ENCODE measurements at regions not wholly inside any gene's neighbourhood (a gene's known extent, or its start where the extent isn't known, plus 50 kb on each side); places are given as distances from the start of the nearest gene placed in this dataset.
A peak's percentile ranks its signal among the peaks of the same experiment; 100 is the strongest.

DNA sequence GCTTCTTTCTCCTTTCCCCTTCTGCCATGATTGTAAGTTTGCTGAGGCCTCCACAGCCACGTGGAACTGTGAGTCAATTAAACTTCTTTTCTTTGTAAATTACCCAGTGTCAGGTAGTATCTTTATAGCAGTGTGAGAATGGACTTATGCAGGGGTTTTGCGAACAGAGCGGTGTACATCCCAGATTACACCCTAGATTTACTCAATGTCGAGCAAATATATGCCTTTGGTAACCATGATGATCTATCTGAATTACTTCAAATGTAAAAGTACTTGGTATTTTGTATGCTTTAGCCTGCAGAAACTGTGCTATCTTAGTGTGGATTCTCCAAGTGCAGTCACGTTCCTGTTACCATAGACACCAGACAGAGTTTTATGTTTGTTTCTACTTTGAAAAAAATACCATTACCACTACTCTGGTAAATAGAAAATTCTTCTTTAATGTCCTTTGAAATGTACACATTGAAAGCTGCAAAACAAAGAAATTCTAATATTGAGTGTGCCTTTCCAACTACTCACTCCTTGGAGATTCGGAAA is 510.4 kb upstream of the ARGLU1 start:
- Histone ChIP-seq H3K27me3 (ENCODE audit: control insufficient read depth in 3 of 3, insufficient read depth in 3 of 3, low read length in 2 of 3) (no peaks in the 10 kb centered on the region), H3K9ac (ENCODE audit: insufficient read depth in 1 of 2, low read length in 2 of 2) (no peak overlapping the region), H3K27ac (ENCODE audit: low read depth in 1 of 2, low read length in 1 of 2) (no peak overlapping the region), H3K36me3 (ENCODE audit: control insufficient read depth in 4 of 4, insufficient read depth in 4 of 4, low read length in 4 of 4) (no peaks in the 10 kb centered on the region), H3K9me3 (ENCODE audit: control insufficient read depth in 4 of 4, insufficient read depth in 3 of 4, low read length in 3 of 4) (peaks cover 0 to 10% (median 1%) of the 10 kb centered on the region in 4 donors), H3K4me3 (no peak overlapping the region), H3K4me1 (ENCODE audit: control insufficient read depth in 5 of 5, insufficient read depth in 5 of 5, low read length in 5 of 5) (no peaks in the 10 kb centered on the region)
- TF ChIP-seq, protein P1, sequence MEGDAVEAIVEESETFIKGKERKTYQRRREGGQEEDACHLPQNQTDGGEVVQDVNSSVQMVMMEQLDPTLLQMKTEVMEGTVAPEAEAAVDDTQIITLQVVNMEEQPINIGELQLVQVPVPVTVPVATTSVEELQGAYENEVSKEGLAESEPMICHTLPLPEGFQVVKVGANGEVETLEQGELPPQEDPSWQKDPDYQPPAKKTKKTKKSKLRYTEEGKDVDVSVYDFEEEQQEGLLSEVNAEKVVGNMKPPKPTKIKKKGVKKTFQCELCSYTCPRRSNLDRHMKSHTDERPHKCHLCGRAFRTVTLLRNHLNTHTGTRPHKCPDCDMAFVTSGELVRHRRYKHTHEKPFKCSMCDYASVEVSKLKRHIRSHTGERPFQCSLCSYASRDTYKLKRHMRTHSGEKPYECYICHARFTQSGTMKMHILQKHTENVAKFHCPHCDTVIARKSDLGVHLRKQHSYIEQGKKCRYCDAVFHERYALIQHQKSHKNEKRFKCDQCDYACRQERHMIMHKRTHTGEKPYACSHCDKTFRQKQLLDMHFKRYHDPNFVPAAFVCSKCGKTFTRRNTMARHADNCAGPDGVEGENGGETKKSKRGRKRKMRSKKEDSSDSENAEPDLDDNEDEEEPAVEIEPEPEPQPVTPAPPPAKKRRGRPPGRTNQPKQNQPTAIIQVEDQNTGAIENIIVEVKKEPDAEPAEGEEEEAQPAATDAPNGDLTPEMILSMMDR (IDR thresholded peaks at IDR 0.05; ENCODE audit: control extremely low read depth, extremely low read depth), result no peak
- peak in 2 of 3 donors; percentile 32 to 33 for DNase-seq
- 69 to 78% methylated on average over 6 of the region's 6 CpGs for WGBS, 2 donors
- ATAC-seq (ENCODE audit: insufficient read depth, low FRiP score), result no peak

DNA sequence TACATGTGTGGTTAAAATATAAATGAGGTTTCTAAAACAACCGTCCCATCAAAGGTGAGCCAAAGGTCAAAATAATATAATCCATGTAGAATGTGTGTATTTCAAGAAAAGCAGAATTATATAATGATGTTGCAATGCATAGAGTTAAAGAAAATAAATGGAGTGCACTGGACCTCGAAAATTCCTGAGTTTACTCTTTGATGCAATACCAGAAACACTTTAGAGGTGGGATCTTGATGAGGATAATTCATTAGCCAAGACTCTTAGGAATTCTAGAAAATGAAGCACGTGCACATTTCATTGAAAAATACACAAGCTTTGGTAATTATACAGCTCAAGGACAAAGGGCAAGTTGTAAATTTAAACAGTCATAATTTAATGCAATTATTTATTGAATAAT is 508.9 kb upstream of the ARGLU1 start:
- no peaks in the 10 kb centered on the region for H3K4me1 ChIP-seq (ENCODE audit: control insufficient read depth in 5 of 5, insufficient read depth in 5 of 5, low read length in 5 of 5)
- H3K4me3 ChIP-seq, result no peak overlapping the region
- ATAC-seq (ENCODE audit: insufficient read depth, low FRiP score), result no peak
- TF ChIP-seq, protein P1 (IDR thresholded peaks at IDR 0.05; ENCODE audit: control extremely low read depth, extremely low read depth), result no peak
- H3K9ac ChIP-seq (ENCODE audit: insufficient read depth in 1 of 2, low read length in 2 of 2), result no peak overlapping the region
- H3K9me3 ChIP-seq (ENCODE audit: control insufficient read depth in 4 of 4, insufficient read depth in 3 of 4, low read length in 3 of 4), result peaks cover 0 to 10% (median 1%) of the 10 kb centered on the region in 4 donors
- no peaks in the 10 kb centered on the region for H3K36me3 ChIP-seq (ENCODE audit: control insufficient read depth in 4 of 4, insufficient read depth in 4 of 4, low read length in 4 of 4)
- WGBS, 2 donors, result 64 to 80% methylated on average over 3 of the region's 3 CpGs
- H3K27ac ChIP-seq (ENCODE audit: low read depth in 1 of 2, low read length in 1 of 2), result no peak overlapping the region
- DNase-seq, result no peak
- no peaks in the 10 kb centered on the region for H3K27me3 ChIP-seq (ENCODE audit: control insufficient read depth in 3 of 3, insufficient read depth in 3 of 3, low read length in 2 of 3)

DNA sequence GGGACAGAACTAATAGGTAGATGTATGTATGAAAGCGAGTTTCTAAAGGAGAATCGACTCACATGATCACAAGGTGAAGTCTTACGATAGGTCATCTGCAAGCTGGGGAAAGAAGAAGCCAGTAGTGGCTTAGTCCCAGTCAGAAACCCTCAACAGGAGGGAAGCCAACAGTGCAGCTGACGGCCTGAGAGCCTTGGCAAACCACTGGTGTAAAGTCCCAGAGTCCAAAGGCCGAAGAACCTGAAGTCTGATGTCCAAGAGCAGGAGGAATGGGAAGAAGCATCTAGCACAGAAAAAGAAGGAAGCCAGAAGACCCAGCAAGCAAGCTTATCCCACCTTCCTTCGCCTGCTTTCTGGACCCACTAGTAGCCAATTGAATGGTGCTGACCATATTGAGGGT is 507.6 kb upstream of the ARGLU1 start:
- Histone ChIP-seq H3K4me1 (ENCODE audit: control insufficient read depth in 5 of 5, insufficient read depth in 5 of 5, low read length in 5 of 5) (no peaks in the 10 kb centered on the region), H3K9me3 (ENCODE audit: control insufficient read depth in 4 of 4, insufficient read depth in 3 of 4, low read length in 3 of 4) (peaks cover 0 to 8% (median 1%) of the 10 kb centered on the region in 4 donors), H3K27me3 (ENCODE audit: control insufficient read depth in 3 of 3, insufficient read depth in 3 of 3, low read length in 2 of 3) (no peaks in the 10 kb centered on the region), H3K4me3 (no peak overlapping the region), H3K36me3 (ENCODE audit: control insufficient read depth in 4 of 4, insufficient read depth in 4 of 4, low read length in 4 of 4) (no peaks in the 10 kb centered on the region), H3K9ac (ENCODE audit: insufficient read depth in 1 of 2, low read length in 2 of 2) (no peak overlapping the region), H3K27ac (ENCODE audit: low read depth in 1 of 2, low read length in 1 of 2) (no peak overlapping the region)
- TF ChIP-seq, protein P1 (IDR thresholded peaks at IDR 0.05; ENCODE audit: control extremely low read depth, extremely low read depth), result no peak
- ATAC-seq (ENCODE audit: insufficient read depth, low FRiP score) (no peak), DNase-seq (no peak)
- WGBS, 2 donors, result 93 to 94% methylated on average over 6 of the region's 6 CpGs

DNA sequence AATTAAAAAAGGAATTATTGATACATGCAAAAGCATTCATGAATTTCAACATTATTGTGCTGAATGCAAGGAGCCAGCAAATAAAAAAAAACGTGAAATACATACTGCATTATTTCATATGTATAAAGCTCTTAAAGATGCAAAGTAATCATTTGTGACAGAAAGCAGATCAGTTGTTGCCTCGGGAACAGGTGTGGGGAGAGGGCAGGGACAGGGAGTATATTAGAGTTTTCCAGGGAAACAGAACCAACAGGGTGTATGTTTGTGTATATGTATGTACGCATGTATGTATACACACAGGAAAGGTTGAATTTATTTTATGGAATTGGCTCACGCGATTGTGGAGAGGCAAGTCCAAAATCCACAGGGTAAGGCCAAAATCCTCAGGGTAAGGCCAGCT is 502.9 kb upstream of the ARGLU1 start:
- Histone ChIP-seq H3K36me3 (ENCODE audit: control insufficient read depth in 4 of 4, insufficient read depth in 4 of 4, low read length in 4 of 4) (no peaks in the 10 kb centered on the region), H3K9me3 (ENCODE audit: control insufficient read depth in 4 of 4, insufficient read depth in 3 of 4, low read length in 3 of 4) (peaks cover 0 to 7% (median 1%) of the 10 kb centered on the region in 4 donors), H3K27ac (ENCODE audit: low read depth in 1 of 2, low read length in 1 of 2) (no peak overlapping the region), H3K4me3 (no peak overlapping the region), H3K27me3 (ENCODE audit: control insufficient read depth in 3 of 3, insufficient read depth in 3 of 3, low read length in 2 of 3) (no peaks in the 10 kb centered on the region), H3K4me1 (ENCODE audit: control insufficient read depth in 5 of 5, insufficient read depth in 5 of 5, low read length in 5 of 5) (peaks cover 0 to 15% (median 0%) of the 10 kb centered on the region in 5 donors), H3K9ac (ENCODE audit: insufficient read depth in 1 of 2, low read length in 2 of 2) (no peak overlapping the region)
- TF ChIP-seq, protein P1 (IDR thresholded peaks at IDR 0.05; ENCODE audit: control extremely low read depth, extremely low read depth), result no peak
- DNase-seq (no peak), ATAC-seq (ENCODE audit: insufficient read depth, low FRiP score) (no peak)
- WGBS, 2 donors, result 73 to 92% methylated on average over 5 of the region's 5 CpGs

Data from lung (tissue), 11 donors.